Amygdala (tissue), 56 donors: ENCODE measurements at regions not wholly inside any gene's neighbourhood (a gene's known extent, or its start where the extent isn't known, plus 50 kb on each side); places are given as distances from the start of the nearest gene placed in this dataset.
"Not testable (repeated sequence)": the region's sequence is repeated elsewhere in the genome, so short reads cannot be mapped to it uniquely, and the experiment has no call there.

ENCODE experiments used
- DNase-seq, 56 donors: peaks; one replicate each; lab custom pipeline; 2025; lab: John Stamatoyannopoulos, UW

DNA sequence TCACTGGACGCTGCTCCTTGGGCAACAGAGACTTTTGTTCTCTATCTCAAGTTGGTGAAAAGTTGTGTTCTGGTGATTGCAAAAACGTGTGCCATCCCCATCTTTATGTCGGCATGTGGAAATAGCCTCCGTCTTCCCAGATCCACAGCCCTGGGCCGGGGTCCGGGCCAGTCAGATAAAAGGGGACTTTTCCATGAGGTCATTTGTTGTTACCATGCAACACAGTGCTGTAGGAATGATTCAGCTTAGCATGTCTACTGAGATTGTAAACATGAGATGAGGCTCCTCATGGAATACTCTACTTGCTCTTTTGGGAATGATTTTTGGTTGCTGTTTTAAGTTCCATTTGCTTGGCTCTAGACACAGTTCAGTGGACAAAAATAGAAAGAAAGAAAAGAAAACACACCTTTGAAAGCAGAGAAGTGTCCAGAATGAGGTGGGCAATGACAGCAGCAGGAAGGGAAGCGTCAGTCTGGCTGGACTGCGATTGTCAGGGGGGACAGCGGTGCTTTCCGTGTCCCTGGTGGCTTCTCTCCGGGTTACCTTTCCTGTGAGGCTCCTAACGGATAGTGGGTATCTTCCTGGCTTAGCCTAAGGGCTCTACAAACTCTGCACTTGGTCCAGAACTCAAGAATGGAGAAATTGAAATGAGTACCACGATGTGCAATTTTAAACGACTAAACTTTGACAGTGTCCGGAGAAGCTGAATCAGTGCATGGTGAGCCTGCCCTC lies 91.6 kb downstream of the TEX29 start:
- no peak for DNase-seq

- DNase-seq = no peak
Observed at GRCh38 chr13:111413407-111414187, 93.2 kb downstream of the TEX29 start.

DNA sequence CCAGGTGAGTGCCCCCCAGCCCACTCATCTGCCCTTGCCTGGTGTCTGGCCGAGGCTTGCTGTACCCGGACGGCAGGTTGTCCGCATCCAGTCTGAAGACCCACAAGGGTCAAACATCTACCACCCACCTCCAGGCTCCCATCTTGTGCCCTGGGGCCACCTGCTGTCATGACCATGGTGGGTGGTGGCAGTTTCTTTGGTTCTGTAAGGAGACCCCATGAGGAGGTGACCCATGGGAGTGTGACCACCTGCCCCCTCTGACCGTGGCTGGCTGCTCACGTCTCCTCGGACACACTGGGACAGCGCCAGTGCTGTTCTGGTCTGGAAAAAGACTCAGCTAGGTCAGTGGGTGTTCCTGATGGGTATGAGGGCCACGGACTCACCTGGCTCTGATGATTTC lies 93.9 kb downstream of the TEX29 start:
- no peak for DNase-seq

- DNase-seq = no peak
Observed at GRCh38 chr13:111415246-111415645, 94.8 kb downstream of the TEX29 start.

DNA sequence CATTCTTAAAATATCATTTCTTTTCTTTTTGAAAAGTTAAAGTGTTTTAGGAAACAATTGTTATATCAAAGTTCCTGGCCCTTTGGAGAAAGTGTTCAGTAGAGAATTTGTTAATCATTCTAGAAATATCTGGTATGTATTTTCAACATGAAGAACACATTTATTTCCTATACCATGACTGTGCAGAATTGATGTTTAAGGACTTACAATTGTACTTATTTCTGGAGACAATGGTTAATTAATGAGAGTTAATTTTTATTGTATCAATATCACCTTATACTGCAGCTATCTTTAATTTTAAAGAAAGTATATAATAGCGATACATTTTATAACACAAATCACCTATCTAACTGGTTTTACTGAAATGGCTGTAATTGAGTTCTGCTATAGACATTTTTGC lies 95.3 kb downstream of the TEX29 start:
- DNase-seq = no peak

DNA sequence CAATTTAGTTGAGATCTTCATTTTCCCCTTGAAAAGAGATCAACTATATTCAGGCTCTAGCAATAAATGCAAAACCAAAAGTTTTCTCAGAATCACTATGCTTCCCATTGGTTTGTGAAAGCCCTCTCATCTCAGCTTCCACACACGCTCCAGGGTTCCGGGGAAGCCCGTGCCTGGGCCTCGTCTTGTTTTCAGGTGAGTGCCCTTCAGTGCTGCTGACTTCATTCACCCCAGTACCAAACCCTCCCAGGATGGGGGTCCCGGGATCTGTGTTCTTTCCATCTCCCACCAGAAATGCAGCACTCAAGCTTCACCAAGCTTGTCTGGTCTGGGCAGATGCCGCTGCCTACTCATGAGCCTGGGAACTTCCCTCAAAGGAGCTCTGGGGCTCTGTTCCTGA lies 97.7 kb downstream of the TEX29 start:
- DNase-seq = no peak

- DNase-seq = no peak
Observed at GRCh38 chr13:111420113-111420876, 99.9 kb downstream of the TEX29 start.

- no peak for DNase-seq
Observed at GRCh38 chr13:111421216-111421615, 100.8 kb downstream of the TEX29 start.

DNA sequence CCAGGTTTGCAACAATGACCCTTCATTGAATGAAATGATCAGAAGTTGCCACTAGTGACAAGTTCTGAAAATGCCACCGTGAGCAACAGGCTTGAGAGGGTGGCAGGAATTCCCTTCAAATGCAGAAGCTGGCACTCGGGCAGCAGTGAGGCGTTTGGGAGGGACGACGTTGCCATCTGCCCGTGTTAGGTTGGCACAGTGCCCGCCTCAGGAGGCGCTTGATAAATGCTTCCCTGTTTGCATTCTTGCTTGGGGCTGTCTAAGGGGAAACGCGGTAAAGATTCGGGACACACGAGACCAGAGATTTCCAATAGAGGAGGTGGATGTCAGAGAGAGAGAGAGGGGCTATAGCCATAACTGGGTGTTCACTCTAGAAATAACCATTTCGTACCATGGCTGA lies 101.9 kb downstream of the TEX29 start:
- DNase-seq = peak in 8 of 56 donors; percentile 2 to 26 (median 10)

GRCh38 chr13:111423168-111423785 lies 102.8 kb downstream of the TEX29 start:
- DNase-seq = no peak

DNA sequence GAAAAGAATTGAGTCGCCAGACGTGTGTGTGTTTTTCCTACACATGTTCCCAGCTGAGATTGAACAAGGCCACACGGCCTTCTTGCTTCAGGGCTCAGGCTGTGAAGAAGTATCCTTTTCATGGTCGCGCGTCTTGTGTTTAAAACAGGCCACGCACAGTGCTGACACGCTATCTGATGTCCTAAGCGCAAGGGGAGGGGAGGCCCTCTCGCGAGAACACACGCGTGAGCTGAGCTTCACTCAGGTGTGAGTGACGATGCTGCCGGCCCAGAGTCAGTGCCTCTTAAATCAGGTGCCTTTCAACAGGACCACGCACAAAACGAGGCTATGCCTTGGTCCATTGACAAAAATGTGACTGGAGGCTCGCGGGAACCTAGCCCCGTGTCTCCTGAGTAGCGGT lies 103.7 kb downstream of the TEX29 start:
- no peak for DNase-seq

DNA sequence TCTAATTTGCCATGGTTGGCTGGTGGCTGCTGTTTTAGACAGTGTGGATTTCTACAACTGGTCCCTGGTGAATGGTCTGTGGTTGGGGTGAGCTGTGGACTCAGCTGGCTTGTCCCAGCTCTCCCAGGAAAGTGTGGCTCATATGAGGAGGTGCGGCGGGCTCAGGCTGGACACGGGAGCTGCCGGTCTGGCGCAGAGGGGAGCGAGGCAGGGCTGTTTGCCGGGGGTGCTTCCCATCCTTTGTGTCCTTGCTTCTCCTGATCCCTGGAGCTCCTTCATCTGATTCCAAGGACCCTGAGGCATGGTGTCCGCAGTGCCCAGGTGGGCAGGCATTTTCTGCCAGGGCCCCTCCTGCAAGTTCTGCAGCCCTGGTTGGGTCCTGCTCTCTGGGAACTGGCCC lies 104.9 kb downstream of the TEX29 start:
- DNase-seq = no peak

- DNase-seq = peak in 12 of 56 donors; percentile 3 to 75 (median 11)
Observed at GRCh38 chr13:111429064-111429558, 108.7 kb downstream of the TEX29 start.

GRCh38 chr13:111431206-111431605 lies 110.8 kb downstream of the TEX29 start:
- DNase-seq = no peak

- no peak for DNase-seq
Observed at GRCh38 chr13:111434578-111435159, 114.2 kb downstream of the TEX29 start.

- DNase-seq = no peak
Observed at GRCh38 chr13:111436446-111436845, 116.0 kb downstream of the TEX29 start.

GRCh38 chr13:111437417-111437816 lies 117.0 kb downstream of the TEX29 start:
- no peak for DNase-seq

GRCh38 chr13:111437856-111438547 lies 117.6 kb downstream of the TEX29 start:
- no peak for DNase-seq

- DNase-seq = not testable (repeated sequence)
Observed at GRCh38 chr13:111440492-111440891, 120.0 kb downstream of the TEX29 start.

DNA sequence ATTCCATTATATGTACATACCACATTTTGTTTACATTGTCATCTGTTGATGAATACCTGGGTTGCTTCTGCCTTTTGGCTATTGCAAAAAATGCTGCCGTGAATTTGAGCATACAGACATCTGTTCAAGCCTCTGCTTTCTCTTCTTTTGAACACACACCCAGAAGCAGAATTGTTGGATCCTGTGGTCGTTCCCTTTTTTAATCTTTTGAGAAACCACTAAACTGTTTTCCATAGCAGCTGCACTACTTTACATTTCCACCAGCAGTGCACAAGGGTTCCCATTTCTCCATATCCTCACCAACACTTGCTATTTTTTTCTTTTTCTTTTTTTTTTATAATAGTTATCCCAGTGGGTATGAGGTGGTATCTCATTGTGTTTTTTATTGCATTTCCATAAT lies 123.5 kb downstream of the TEX29 start:
- no peak for DNase-seq
